B cell (primary cell): ENCODE measurements at regions not wholly inside any gene's neighbourhood (a gene's known extent, or its start where the extent isn't known, plus 50 kb on each side); places are given as distances from the start of the nearest gene placed in this dataset.

ENCODE experiments used
- ATAC-seq: fragments of 200-7000 bp; cut with Tn5 transposase; one replicate; pipeline ENCODE4 v1.10.0; 2021; ENCODE audit warnings: low read depth, mild to moderate bottlenecking, moderate number of reproducible peaks, moderate library complexity
- CTCF ChIA-PET: fragments of 350-600 bp; sonication (Branson Sonifier 250); formaldehyde crosslinking; loops from one replicate; lab custom pipeline; 2021; ENCODE audit warnings: antibody characterized with exemption, inconsistent platforms; lab: Charles Lee
- POLR2A ChIA-PET: fragments of 350-600 bp; sonication (Branson Sonifier 250); formaldehyde crosslinking; loops from one replicate; lab custom pipeline; 2021; ENCODE audit warnings: antibody characterized with exemption; lab: Charles Lee
- DNase-seq: peaks from one replicate; pipeline ENCODE4 v3.0.0; 2013
- H2AFZ ChIP-seq: 2 replicates; pipeline ENCODE4 v1.6.1; 2012; ENCODE audit warnings: mild to moderate bottlenecking, low read depth, low read length; ENCODE audit not compliant: insufficient read depth, poor library complexity, severe bottlenecking
- H3K27ac ChIP-seq, 2 donors: 1 replicate in 1 of 2; 2 replicates in 1 of 2; pipeline ENCODE4 v1.5.1; 2012 to 2013; ENCODE audit warnings: low read length in 2 of 2, mild to moderate bottlenecking in 2 of 2, moderate library complexity in 1 of 2
- H3K27me3 ChIP-seq, 4 experiments: fragments of 200-600 bp in 1 of 4; sonication (generic) in 1 of 4; replicated peaks in 1 of 4; 1 replicate in 2 of 4; 2 replicates in 2 of 4; pipeline versions ENCODE4 v1.6.1 to v1.7.0; 2013 to 2016; ENCODE audit warnings: low read length in 3 of 4, mild to moderate bottlenecking in 2 of 4, mixed read lengths in 1 of 4, moderate library complexity in 1 of 4; ENCODE audit not compliant: insufficient read depth in 4 of 4, control insufficient read depth in 3 of 4; ENCODE audit errors: control extremely low read depth in 1 of 4
- H3K36me3 ChIP-seq, 2 experiments: replicated peaks in 1 of 2; 1 replicate in 1 of 2; 2 replicates in 1 of 2; pipeline versions ENCODE4 v1.6.1 to v1.7.1; 2013; ENCODE audit warnings: low read length in 1 of 2; ENCODE audit not compliant: insufficient read depth in 2 of 2, control insufficient read depth in 1 of 2; ENCODE audit errors: control extremely low read depth in 1 of 2, extremely low read depth in 1 of 2
- H3K4me1 ChIP-seq, 2 donors: fragments of 200-600 bp in 1 of 2; sonication (generic) in 1 of 2; 1 replicate in 1 of 2; 2 replicates in 1 of 2; pipeline versions ENCODE4 v1.5.1 to v1.6.1; 2013 to 2017; ENCODE audit warnings: low read length in 2 of 2; ENCODE audit not compliant: control insufficient read depth in 2 of 2, insufficient read depth in 2 of 2
- H3K4me2 ChIP-seq: replicated peaks from 2 replicates; pipeline ENCODE3; 2012; ENCODE audit warnings: mild to moderate bottlenecking, low read depth, low read length; ENCODE audit not compliant: poor library complexity, severe bottlenecking
- H3K4me3 ChIP-seq, 5 experiments: fragments of 200-600 bp in 1 of 5; sonication (generic) in 1 of 5; 1 replicate in 3 of 5; 2 replicates in 2 of 5; pipeline versions ENCODE4 v1.5.1 to v1.7.0; 2011 to 2016; ENCODE audit warnings: low read length in 4 of 5, mild to moderate bottlenecking in 4 of 5, low read depth in 2 of 5, control low read depth in 1 of 5, moderate library complexity in 1 of 5; ENCODE audit not compliant: insufficient read depth in 1 of 5; ENCODE audit errors: control extremely low read depth in 1 of 5, extremely low read depth in 1 of 5
- H3K79me2 ChIP-seq: fragments of 200-600 bp; sonication (generic); one replicate; pipeline ENCODE4 v1.6.0; 2016; ENCODE audit warnings: low read length; ENCODE audit not compliant: control insufficient read depth, insufficient read depth
- H3K9ac ChIP-seq: fragments of 200-600 bp; sonication (generic); 2 replicates; pipeline ENCODE4 v1.6.1; 2017; ENCODE audit warnings: mild to moderate bottlenecking, low read length, moderate library complexity
- H3K9me3 ChIP-seq, 3 donors: one replicate each; pipeline versions ENCODE4 v1.6.1 to v1.7.1; 2013; ENCODE audit warnings: low read length in 2 of 3; ENCODE audit not compliant: control insufficient read depth in 2 of 3, insufficient read depth in 1 of 3; ENCODE audit errors: control extremely low read depth in 1 of 3
- H4K20me1 ChIP-seq: 2 replicates; pipeline ENCODE4 v1.6.0; 2012; ENCODE audit warnings: mild to moderate bottlenecking, low read length; ENCODE audit not compliant: insufficient read depth, control insufficient read depth, poor library complexity, severe bottlenecking
- H3K27ac Mint-ChIP-seq: one replicate; pipeline ENCODE4 v1.8.0; 2021; ENCODE audit warnings: mixed read lengths
- H3K27me3 Mint-ChIP-seq: one replicate; pipeline ENCODE4 v1.8.0; 2021; ENCODE audit warnings: mixed read lengths
- H3K4me1 Mint-ChIP-seq: one replicate; pipeline ENCODE4 v1.8.0; 2021; ENCODE audit warnings: mixed read lengths
- H3K4me3 Mint-ChIP-seq: one replicate; pipeline ENCODE4 v1.8.0; 2021; ENCODE audit warnings: mixed read lengths
- H3K9me3 Mint-ChIP-seq: one replicate; pipeline ENCODE4 v1.8.0; 2022; ENCODE audit warnings: mixed read lengths; ENCODE audit not compliant: insufficient read depth
- CTCF ChIP-seq: fragments of 200-600 bp; IDR thresholded peaks from one replicate; pipeline ENCODE4 v1.8.0; 2022; ENCODE audit warnings: antibody characterized with exemption, mild to moderate bottlenecking
- EZH2 ChIP-seq: IDR thresholded peaks from 2 replicates; pipeline ENCODE4 v1.6.1; 2012; ENCODE audit warnings: borderline replicate concordance, low read depth, mild to moderate bottlenecking, moderate library complexity, low read length; ENCODE audit not compliant: insufficient read depth, poor library complexity, severe bottlenecking
- WGBS: methylation state at CpG from one replicate; pipeline ENCODE4 v1.1.5; 2013; ENCODE audit warnings: missing lambda C conversion rate; ENCODE audit not compliant: insufficient coverage; 5-methylcytosine and 5-hydroxymethylcytosine counted together
- intact Hi-C: fragments of 100-400 bp; cut with micrococcal nuclease; formaldehyde crosslinking; loops from one replicate; pipeline ENCODE4 v1.10.0; 2022

GRCh38 chrX:96576368-96576767, 108.3 kb upstream of the DIAPH2 start:
- H3K4me3 Mint-ChIP-seq = no peak overlapping the region

GRCh38 chrX:96578781-96579180, 105.9 kb upstream of the DIAPH2 start:
- no peaks in the 10 kb centered on the region for H3K9me3 ChIP-seq
- ChIA-PET CTCF (no interaction called here), POLR2A (no interaction called here)
- H3K9ac ChIP-seq = no peak overlapping the region
- no peak overlapping the region for H3K4me2 ChIP-seq
- H3K79me2 ChIP-seq = no peaks in the 10 kb centered on the region
- DNase-seq (no peak), ATAC-seq (no peak)
- no peaks in the 10 kb centered on the region for H4K20me1 ChIP-seq
- H3K27me3 ChIP-seq = no peaks in the 10 kb centered on the region
- no peak overlapping the region for H3K27ac Mint-ChIP-seq
- H3K27me3 Mint-ChIP-seq = no peaks in the 10 kb centered on the region
- no peak overlapping the region for H2AFZ ChIP-seq
- TF ChIP-seq EZH2 (no peak), CTCF (no peak)
- H3K4me3 Mint-ChIP-seq = no peak overlapping the region
- H3K4me3 ChIP-seq = no peak overlapping the region
- intact Hi-C loops = no loop called here
- no peaks in the 10 kb centered on the region for H3K9me3 Mint-ChIP-seq
- no peak overlapping the region for H3K27ac ChIP-seq
- no peaks in the 10 kb centered on the region for H3K4me1 Mint-ChIP-seq
- no peaks in the 10 kb centered on the region for H3K36me3 ChIP-seq
- H3K4me1 ChIP-seq = no peaks in the 10 kb centered on the region

More at GRCh38 chrX:96576368-96576767, 108.3 kb upstream of the DIAPH2 start:
- no peaks in the 10 kb centered on the region for H3K79me2 ChIP-seq
- intact Hi-C loops = no loop called here
- no peak overlapping the region for H3K4me2 ChIP-seq
- H3K36me3 ChIP-seq = no peaks in the 10 kb centered on the region
- H3K9me3 ChIP-seq = no peaks in the 10 kb centered on the region
- CTCF ChIA-PET = interaction anchor here (0.5 kb wide), 1 partner anchor 177 kb away, joined by 3 read pairs; no protein-coding TSS in a partner anchor
- no peaks in the 10 kb centered on the region for H3K4me1 Mint-ChIP-seq
- no peaks in the 10 kb centered on the region for H3K27me3 Mint-ChIP-seq
- no peak for TF ChIP-seq EZH2
- TF ChIP-seq CTCF = no peak
- H3K27me3 ChIP-seq = no peaks in the 10 kb centered on the region
- POLR2A ChIA-PET = no interaction called here
- WGBS = 94% methylated on average over 2 of the region's 2 CpGs
- no peaks in the 10 kb centered on the region for H3K9me3 Mint-ChIP-seq
- ATAC-seq (no peak), DNase-seq (no peak)
- no peak overlapping the region for H3K4me3 ChIP-seq
- no peak overlapping the region for H2AFZ ChIP-seq
- H3K4me1 ChIP-seq = no peaks in the 10 kb centered on the region
- H3K27ac Mint-ChIP-seq = no peak overlapping the region
- H4K20me1 ChIP-seq = no peaks in the 10 kb centered on the region
- H3K27ac ChIP-seq = no peak overlapping the region
- H3K9ac ChIP-seq = no peak overlapping the region
